OCI-LY1 (cell line): ENCODE measurements at regions not wholly inside any gene's neighbourhood (a gene's known extent, or its start where the extent isn't known, plus 50 kb on each side); places are given as distances from the start of the nearest gene placed in this dataset.

Experiments used
- H2AFZ ChIP-seq: fragments of 200-600 bp; sonication (generic), shearing (Covaris generic); 2 replicates; pipeline ENCODE4 v1.6.0; 2014; ENCODE audit warnings: antibody characterized with exemption, mild to moderate bottlenecking, low read length
- H3F3A ChIP-seq: fragments of 200-600 bp; sonication (generic), shearing (Covaris generic); 2 replicates; pipeline ENCODE4 v1.6.0; 2014; ENCODE audit warnings: mild to moderate bottlenecking, antibody characterized with exemption, low read length, moderate library complexity; ENCODE audit not compliant: insufficient read depth
- H3K27ac ChIP-seq: fragments of 200-600 bp; sonication (generic); 2 replicates; pipeline ENCODE4 v1.5.1; 2014; ENCODE audit warnings: low read length, mixed run types, mild to moderate bottlenecking, low read depth; ENCODE audit not compliant: poor library complexity, severe bottlenecking
- H3K27me3 ChIP-seq: fragments of 200-600 bp; sonication (generic); 2 replicates; pipeline ENCODE4 v1.6.0; 2014; ENCODE audit warnings: antibody characterized with exemption, mild to moderate bottlenecking, low read length, moderate library complexity; ENCODE audit not compliant: insufficient read depth
- H3K36me3 ChIP-seq: fragments of 200-600 bp; sonication (generic); 2 replicates; pipeline ENCODE4 v1.6.1; 2014; ENCODE audit warnings: mild to moderate bottlenecking, antibody characterized with exemption, low read length, moderate library complexity, mixed read lengths; ENCODE audit not compliant: insufficient read depth
- H3K4me1 ChIP-seq: fragments of 200-600 bp; sonication (generic); 2 replicates; pipeline ENCODE4 v1.5.1; 2014; ENCODE audit warnings: mild to moderate bottlenecking, low read length, moderate library complexity; ENCODE audit not compliant: insufficient read depth, severe bottlenecking
- H3K4me2 ChIP-seq: fragments of 200-600 bp; sonication (generic), shearing (Covaris generic); 2 replicates; pipeline ENCODE4 v1.6.1; 2014; ENCODE audit warnings: low read length
- H3K4me3 ChIP-seq: fragments of 200-600 bp; sonication (generic); 2 replicates; pipeline ENCODE4 v1.5.1; 2014; ENCODE audit warnings: low read length, low read depth, mild to moderate bottlenecking, mixed read lengths; ENCODE audit not compliant: poor library complexity, severe bottlenecking
- H3K79me2 ChIP-seq: fragments of 200-600 bp; shearing (Covaris generic); 2 replicates; pipeline ENCODE4 v1.6.1; 2016; ENCODE audit warnings: mixed run types, low read length, mixed read lengths; ENCODE audit not compliant: insufficient read depth
- H3K9ac ChIP-seq: fragments of 200-600 bp; sonication (generic), shearing (Covaris generic); 2 replicates; pipeline ENCODE4 v1.6.1; 2014; ENCODE audit warnings: mild to moderate bottlenecking, low read length, mixed read lengths
- H3K9me2 ChIP-seq: fragments of 200-600 bp; sonication (generic), shearing (Covaris generic); 2 replicates; pipeline ENCODE4 v1.6.1; 2014; ENCODE audit warnings: low read depth, mild to moderate bottlenecking, low read length, mixed read lengths
- H3K9me3 ChIP-seq: fragments of 200-600 bp; shearing (Covaris generic); 2 replicates; pipeline ENCODE4 v1.6.1; 2014; ENCODE audit warnings: low read length, mixed read lengths
- H4K20me1 ChIP-seq: fragments of 200-600 bp; sonication (generic), shearing (Covaris generic); 2 replicates; pipeline ENCODE4 v1.6.0; 2016; ENCODE audit warnings: mild to moderate bottlenecking, low read length; ENCODE audit not compliant: insufficient read depth
- CTCF ChIP-seq: fragments of 200-600 bp; sonication (generic), shearing (Covaris generic); IDR thresholded peaks from 2 replicates; pipeline ENCODE4 v1.5.1; 2017; ENCODE audit warnings: mild to moderate bottlenecking, antibody characterized with exemption, low read length, moderate library complexity, mixed read lengths
- EZH2 ChIP-seq: fragments of 200-600 bp; sonication (generic), shearing (Covaris generic); IDR thresholded peaks from 2 replicates; pipeline ENCODE4 v1.8.0; 2017; ENCODE audit warnings: borderline replicate concordance, mixed run types, mild to moderate bottlenecking, antibody characterized with exemption, low read length, moderate library complexity, mixed read lengths

- Histone ChIP-seq H3K4me3 (no peak overlapping the region), H3F3A (no peaks in the 10 kb centered on the region), H3K9me3 (no peaks in the 10 kb centered on the region), H3K36me3 (no peaks in the 10 kb centered on the region), H3K79me2 (no peaks in the 10 kb centered on the region), H3K4me2 (no peak overlapping the region), H3K27me3 (no peaks in the 10 kb centered on the region), H4K20me1 (no peaks in the 10 kb centered on the region), H2AFZ (no peak overlapping the region), H3K9ac (no peak overlapping the region), H3K27ac (no peak overlapping the region), H3K9me2 (no peaks in the 10 kb centered on the region), H3K4me1 (peaks cover 6% of the 10 kb centered on the region)
- TF ChIP-seq CTCF (no peak), EZH2 (no peak)
Measured at GRCh38 chr11:29265381-29265780, 751.4 kb downstream of the KCNA4 start.

- Histone ChIP-seq H3K27me3 (no peaks in the 10 kb centered on the region), H3K9ac (no peak overlapping the region), H3K4me1 (peaks cover 3% of the 10 kb centered on the region), H3K4me2 (no peak overlapping the region), H3K27ac (no peak overlapping the region), H2AFZ (no peak overlapping the region), H3K4me3 (no peak overlapping the region), H3K79me2 (no peaks in the 10 kb centered on the region), H3K9me2 (no peaks in the 10 kb centered on the region), H3K36me3 (no peaks in the 10 kb centered on the region), H3F3A (no peaks in the 10 kb centered on the region), H4K20me1 (no peaks in the 10 kb centered on the region), H3K9me3 (no peaks in the 10 kb centered on the region)
- TF ChIP-seq EZH2, result no peak
- no peak for TF ChIP-seq CTCF
Measured at GRCh38 chr11:29263971-29264682, 752.7 kb downstream of the KCNA4 start.

- Histone ChIP-seq H3K27me3 (no peaks in the 10 kb centered on the region), H3K9ac (no peak overlapping the region), H4K20me1 (no peaks in the 10 kb centered on the region), H3K36me3 (no peaks in the 10 kb centered on the region), H3K79me2 (no peaks in the 10 kb centered on the region), H3K4me1 (no peaks in the 10 kb centered on the region), H3K4me3 (no peak overlapping the region), H3F3A (no peaks in the 10 kb centered on the region), H2AFZ (no peak overlapping the region), H3K9me3 (no peaks in the 10 kb centered on the region), H3K27ac (no peak overlapping the region), H3K9me2 (no peaks in the 10 kb centered on the region), H3K4me2 (no peak overlapping the region)
- TF ChIP-seq EZH2 (no peak), CTCF (no peak)
Measured at GRCh38 chr11:29261831-29262230, 755.0 kb downstream of the KCNA4 start.
